ENCODE measurements at regions not wholly inside any gene's neighbourhood (a gene's known extent, or its start where the extent isn't known, plus 50 kb on each side); places are given as distances from the start of the nearest gene placed in this dataset.
"Not testable (repeated sequence)": the region's sequence is repeated elsewhere in the genome, so short reads cannot be mapped to it uniquely, and the experiment has no call there.

DNA sequence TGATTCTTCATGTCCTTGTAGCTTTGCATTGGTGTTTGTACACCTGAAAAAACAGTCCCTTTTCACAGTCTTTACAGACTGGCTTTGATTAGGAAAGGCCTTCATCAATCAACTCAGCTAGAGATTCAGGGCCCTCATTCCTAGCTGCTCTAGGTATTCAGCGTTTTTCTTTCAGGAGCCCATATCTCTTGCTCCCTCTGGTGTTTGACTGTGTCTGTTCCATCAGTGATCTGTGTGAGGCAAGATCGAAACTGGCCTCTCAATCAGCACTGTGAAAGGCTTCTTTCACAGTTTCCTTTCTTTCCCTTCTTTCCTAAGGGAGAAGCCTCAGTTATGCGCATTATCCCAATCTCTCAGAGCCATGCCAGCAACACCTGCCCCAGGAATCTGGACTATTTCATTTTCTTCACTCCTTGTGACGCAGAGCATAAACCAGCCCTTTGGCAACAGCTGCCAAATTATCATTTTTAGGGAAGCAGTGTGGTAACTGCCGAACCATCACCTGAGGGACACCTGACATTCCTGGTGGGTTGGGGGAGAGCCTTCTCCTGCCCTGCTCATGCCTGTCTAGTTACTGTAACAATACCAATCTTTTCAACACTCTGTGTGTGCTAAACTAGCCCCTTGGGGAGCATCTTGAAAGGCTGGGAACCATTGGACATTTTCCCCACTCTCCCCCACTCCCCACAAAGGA is 75.7 kb upstream of the CCDC71L start:
- H3K4me1 Mint-ChIP-seq (ENCODE audit: low read depth): peaks cover 9% of the 10 kb centered on the region
- H3K9me3 Mint-ChIP-seq: no peaks in the 10 kb centered on the region
- no peak overlapping the region for H3K4me3 Mint-ChIP-seq
- H3K36me3 Mint-ChIP-seq (ENCODE audit: low read depth): no peaks in the 10 kb centered on the region
- no peak overlapping the region for H3K27ac Mint-ChIP-seq
- H3K27me3 Mint-ChIP-seq (ENCODE audit: low read depth): no peaks in the 10 kb centered on the region

DNA sequence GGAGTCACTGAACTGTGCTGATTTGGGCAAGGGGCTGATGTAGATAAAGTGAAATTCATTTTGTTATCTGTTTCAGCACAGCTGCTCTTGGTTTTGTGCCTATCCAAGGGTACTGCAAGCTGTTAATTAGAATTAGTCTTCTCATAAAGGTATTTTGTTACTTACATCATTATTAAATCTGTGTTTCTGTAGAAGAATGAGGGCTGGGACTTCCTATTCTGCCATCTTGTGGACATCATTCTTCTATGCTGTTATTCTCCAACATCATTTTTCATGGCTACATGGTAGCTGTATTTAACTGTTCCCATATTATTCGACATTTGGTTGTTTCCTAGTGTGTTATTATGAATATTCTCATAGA is 76.2 kb upstream of the CCDC71L start:
- H3K27me3 Mint-ChIP-seq (ENCODE audit: low read depth): no peaks in the 10 kb centered on the region
- H3K27ac Mint-ChIP-seq: no peak overlapping the region
- peaks cover 7% of the 10 kb centered on the region for H3K4me1 Mint-ChIP-seq (ENCODE audit: low read depth)
- H3K4me3 Mint-ChIP-seq: no peak overlapping the region
- no peaks in the 10 kb centered on the region for H3K9me3 Mint-ChIP-seq
- no peaks in the 10 kb centered on the region for H3K36me3 Mint-ChIP-seq (ENCODE audit: low read depth)

DNA sequence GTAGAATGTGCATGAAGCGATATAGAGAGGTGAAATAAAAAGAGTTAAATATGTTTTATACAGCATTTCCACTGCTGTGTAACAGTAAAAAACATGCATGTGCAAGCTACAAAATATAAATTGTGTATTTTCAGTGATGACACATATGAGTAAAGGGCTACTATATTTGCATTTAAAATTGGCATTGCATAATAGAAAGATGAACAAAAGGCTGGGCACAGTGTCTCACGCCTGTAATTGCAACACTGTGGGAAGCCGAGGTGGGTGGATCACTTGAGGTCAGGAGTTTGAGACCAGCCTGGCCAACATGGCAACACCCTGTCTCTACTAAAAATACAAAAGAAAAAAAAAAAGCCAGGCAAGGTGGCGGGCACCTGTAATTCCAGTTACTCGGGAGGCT is 79.8 kb upstream of the CCDC71L start:
- no peak overlapping the region for H3K27ac Mint-ChIP-seq
- no peak overlapping the region for H3K4me3 Mint-ChIP-seq
- H3K9me3 Mint-ChIP-seq: no peaks in the 10 kb centered on the region
- H3K36me3 Mint-ChIP-seq (ENCODE audit: low read depth): no peaks in the 10 kb centered on the region
- peaks cover 11% of the 10 kb centered on the region for H3K4me1 Mint-ChIP-seq (ENCODE audit: low read depth)
- no peaks in the 10 kb centered on the region for H3K27me3 Mint-ChIP-seq (ENCODE audit: low read depth)

DNA sequence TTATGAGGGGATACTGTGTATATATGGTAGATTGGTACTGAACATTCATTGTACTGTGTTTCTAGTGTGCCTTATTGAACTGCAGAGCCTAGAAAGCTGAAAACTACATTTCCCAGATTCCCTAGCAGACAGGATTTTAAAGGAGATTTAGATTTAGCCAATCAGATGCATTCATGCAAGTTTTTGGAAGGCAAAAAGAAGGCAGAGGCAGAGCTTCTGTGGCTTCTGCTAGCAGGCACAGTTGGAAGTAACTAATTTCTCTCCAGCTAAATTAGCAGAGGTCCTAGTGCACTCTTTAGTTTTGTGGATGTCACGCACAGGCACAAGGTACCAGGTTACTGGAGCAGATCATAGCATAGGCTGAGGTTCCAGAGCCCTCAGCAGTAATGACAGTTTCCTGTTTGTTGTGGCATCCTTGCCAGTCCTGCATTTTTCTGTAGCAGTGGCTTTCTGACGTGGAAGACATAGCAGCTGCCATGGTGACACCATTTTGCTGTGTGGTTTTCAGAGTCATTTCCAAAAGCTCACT is 83.7 kb upstream of the CCDC71L start:
- H3K9me3 Mint-ChIP-seq: no peaks in the 10 kb centered on the region
- H3K4me1 Mint-ChIP-seq (ENCODE audit: low read depth): peaks cover 5% of the 10 kb centered on the region
- H3K27ac Mint-ChIP-seq: no peak overlapping the region
- no peaks in the 10 kb centered on the region for H3K36me3 Mint-ChIP-seq (ENCODE audit: low read depth)
- no peak overlapping the region for H3K4me3 Mint-ChIP-seq
- no peaks in the 10 kb centered on the region for H3K27me3 Mint-ChIP-seq (ENCODE audit: low read depth)

DNA sequence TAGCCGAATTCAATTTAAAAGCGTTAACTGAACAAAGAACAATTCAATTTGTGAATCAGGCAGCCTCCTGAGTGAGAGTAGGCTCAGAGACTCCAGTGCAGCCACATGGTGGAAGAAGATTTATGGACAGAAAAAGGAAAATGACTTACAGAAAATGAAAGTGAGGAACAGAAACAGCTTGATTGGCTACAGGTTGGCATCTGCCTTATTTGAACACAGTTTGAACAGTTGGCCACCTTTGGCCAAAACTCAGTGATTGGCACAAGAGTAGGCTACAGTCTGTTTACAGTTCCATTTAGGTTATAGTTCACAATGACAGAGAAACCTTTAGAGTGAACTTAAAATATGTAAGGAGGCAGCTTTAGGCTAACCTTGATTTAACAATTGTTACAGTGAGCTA is 86.3 kb upstream of the CCDC71L start:
- not testable (repeated sequence) for H3K4me1 Mint-ChIP-seq (ENCODE audit: low read depth); H3K27ac Mint-ChIP-seq; H3K27me3 Mint-ChIP-seq (ENCODE audit: low read depth); H3K9me3 Mint-ChIP-seq; H3K36me3 Mint-ChIP-seq (ENCODE audit: low read depth); H3K4me3 Mint-ChIP-seq

DNA sequence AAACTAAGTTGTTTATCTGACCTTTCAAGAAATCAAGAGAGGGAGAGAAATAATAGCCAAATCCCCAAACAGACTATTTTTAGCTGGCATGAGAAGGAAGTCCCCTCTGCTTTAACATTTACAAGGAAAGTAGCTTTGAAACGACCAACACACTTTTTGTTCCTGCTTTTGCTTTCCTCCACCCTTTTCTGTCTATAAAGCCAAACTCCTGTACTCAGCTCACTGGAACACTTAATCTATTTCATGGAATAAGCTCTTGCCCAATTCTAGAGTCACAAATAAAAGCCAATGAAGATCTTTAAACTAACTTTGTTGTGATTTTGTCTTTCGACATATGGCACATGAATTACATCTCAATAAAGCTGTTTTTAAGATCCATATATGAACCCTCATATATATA is 86.8 kb upstream of the CCDC71L start:
- Mint-ChIP-seq H3K27ac (no peak overlapping the region), H3K4me3 (no peak overlapping the region), H3K27me3 (ENCODE audit: low read depth) (no peaks in the 10 kb centered on the region), H3K36me3 (ENCODE audit: low read depth) (no peaks in the 10 kb centered on the region), H3K9me3 (no peaks in the 10 kb centered on the region), H3K4me1 (ENCODE audit: low read depth) (peaks cover 5% of the 10 kb centered on the region)

DNA sequence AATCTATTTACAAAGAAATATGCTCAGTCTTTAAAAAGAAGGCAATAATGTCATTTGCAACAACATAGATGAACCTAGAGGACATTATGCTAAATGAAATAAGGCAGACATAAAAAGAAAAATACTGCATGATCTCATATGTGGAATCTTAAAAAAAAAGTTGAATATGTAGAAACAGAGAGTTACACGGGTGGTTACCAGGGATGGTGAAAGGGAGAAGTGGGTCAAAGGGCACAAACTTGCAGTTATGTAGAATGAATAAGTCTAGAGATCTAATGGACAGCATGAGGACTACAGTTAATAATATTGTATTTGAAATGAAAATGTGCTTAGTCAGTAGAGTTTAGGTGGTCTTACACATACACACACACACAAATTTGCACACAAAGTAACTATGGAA is 88.2 kb upstream of the CCDC71L start:
- H3K4me1 Mint-ChIP-seq (ENCODE audit: low read depth): peaks cover 5% of the 10 kb centered on the region
- no peaks in the 10 kb centered on the region for H3K36me3 Mint-ChIP-seq (ENCODE audit: low read depth)
- H3K27me3 Mint-ChIP-seq (ENCODE audit: low read depth): no peaks in the 10 kb centered on the region
- H3K27ac Mint-ChIP-seq: no peak overlapping the region
- no peak overlapping the region for H3K4me3 Mint-ChIP-seq
- peaks cover 3% of the 10 kb centered on the region for H3K9me3 Mint-ChIP-seq

DNA sequence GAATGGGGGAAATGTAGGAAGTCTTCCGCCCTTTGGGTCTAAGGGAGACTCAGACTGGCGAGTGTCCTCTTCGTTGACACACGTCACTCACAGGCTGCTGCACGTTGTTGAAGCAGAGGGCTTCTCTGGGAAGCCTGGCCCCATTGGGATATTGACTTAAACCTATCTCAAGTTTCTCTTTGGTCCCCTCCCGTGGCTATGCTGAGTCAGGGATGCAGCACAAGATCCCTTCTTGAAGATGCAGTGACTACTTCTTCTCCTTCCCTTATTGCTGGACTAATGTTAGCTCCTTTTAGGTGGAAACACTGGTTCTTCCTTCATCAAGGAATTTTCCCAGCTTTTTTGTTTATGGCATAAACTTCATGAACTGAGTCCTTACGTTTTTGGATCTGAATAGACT is 89.8 kb upstream of the CCDC71L start:
- Mint-ChIP-seq H3K9me3 (peaks cover 5% of the 10 kb centered on the region), H3K27ac (no peak overlapping the region), H3K4me1 (ENCODE audit: low read depth) (no peaks in the 10 kb centered on the region), H3K36me3 (ENCODE audit: low read depth) (no peaks in the 10 kb centered on the region), H3K27me3 (ENCODE audit: low read depth) (no peaks in the 10 kb centered on the region), H3K4me3 (no peak overlapping the region)

DNA sequence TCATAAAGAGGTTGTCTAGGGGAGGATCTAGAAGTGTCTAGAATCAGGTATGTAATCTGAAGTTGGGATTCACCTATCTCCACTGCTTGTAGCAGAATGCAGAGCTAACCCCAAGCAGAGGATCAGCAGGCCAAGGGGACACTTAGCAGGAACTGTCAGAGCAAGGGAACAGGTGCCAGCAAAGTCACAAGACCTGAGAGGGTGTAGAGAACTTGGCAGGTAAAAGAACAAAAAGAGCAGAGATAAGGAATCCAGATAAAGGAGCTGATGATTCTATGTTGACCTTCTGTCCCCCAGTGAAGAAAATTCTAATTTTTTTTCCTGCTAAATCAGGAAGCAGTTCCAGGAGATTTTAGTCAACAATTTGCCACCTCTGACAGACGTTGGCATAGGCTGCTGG is 91.4 kb upstream of the CCDC71L start:
- H3K27me3 Mint-ChIP-seq (ENCODE audit: low read depth): no peaks in the 10 kb centered on the region
- H3K27ac Mint-ChIP-seq: no peak overlapping the region
- H3K36me3 Mint-ChIP-seq (ENCODE audit: low read depth): no peaks in the 10 kb centered on the region
- H3K9me3 Mint-ChIP-seq: peaks cover 11% of the 10 kb centered on the region
- no peaks in the 10 kb centered on the region for H3K4me1 Mint-ChIP-seq (ENCODE audit: low read depth)
- no peak overlapping the region for H3K4me3 Mint-ChIP-seq

DNA sequence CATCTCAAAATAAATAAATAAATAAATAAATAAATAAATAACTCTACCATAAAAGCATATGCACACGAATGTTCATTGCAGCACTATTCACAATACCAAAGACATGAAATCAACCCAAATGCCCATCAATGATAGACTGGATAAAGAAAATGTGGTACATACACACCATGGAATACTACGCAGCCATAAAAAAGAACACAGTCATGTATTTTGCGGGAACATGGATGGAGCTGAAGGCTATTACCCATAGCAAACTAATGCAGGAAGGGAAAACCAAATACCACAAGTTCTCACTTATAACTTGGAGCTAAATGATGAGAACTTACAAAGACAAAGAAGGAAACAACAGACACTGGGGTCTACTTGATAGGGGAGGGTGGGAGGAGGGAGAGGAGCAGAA is 94.1 kb upstream of the CCDC71L start:
- H3K9me3 Mint-ChIP-seq: peaks cover 11% of the 10 kb centered on the region
- not testable (repeated sequence) for H3K4me1 Mint-ChIP-seq (ENCODE audit: low read depth); H3K27ac Mint-ChIP-seq; H3K27me3 Mint-ChIP-seq (ENCODE audit: low read depth); H3K4me3 Mint-ChIP-seq; H3K36me3 Mint-ChIP-seq (ENCODE audit: low read depth)

DNA sequence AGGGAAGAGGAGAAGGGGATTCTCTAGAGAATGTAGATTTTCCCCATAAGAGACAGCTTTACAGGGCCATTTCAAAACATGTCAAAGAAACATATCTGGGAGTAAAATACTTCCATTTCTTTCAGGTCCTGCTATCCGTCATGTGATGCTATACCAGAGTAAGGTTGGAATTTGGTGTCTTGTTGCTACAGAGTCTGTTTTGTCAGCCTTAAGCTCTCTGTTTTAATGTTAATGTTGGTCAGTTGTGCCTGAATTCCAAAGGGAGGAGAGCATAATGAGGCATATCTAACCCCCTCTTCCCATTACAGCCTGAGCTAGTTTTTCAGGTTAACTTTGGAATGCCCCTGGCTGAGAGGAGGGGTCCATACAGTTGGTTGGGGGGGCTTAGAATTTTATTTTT is 94.7 kb upstream of the CCDC71L start:
- Mint-ChIP-seq H3K4me1 (ENCODE audit: low read depth) (no peaks in the 10 kb centered on the region), H3K27ac (no peak overlapping the region), H3K9me3 (peaks cover 11% of the 10 kb centered on the region), H3K4me3 (no peak overlapping the region), H3K36me3 (ENCODE audit: low read depth) (no peaks in the 10 kb centered on the region), H3K27me3 (ENCODE audit: low read depth) (no peaks in the 10 kb centered on the region)

DNA sequence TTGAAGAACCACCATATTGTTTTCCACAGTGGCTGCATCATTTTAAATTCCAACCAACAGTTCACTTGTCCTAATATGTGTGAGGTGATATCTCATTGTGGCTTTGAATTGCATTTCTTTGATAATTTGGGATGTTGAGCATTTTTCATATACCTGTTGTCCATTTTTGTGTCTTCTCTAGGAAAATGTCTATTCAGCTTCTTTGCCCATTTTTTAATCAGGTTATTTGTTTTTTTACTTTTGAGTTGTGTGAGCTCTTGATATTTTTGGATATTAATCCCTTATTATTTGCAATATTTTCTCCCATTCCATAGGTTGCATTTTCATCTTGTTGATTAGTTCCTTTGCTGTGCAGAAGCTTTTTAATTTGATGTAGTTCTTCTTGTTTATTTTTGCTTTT is 95.1 kb upstream of the CCDC71L start:
- no peak overlapping the region for H3K4me3 Mint-ChIP-seq
- no peaks in the 10 kb centered on the region for H3K4me1 Mint-ChIP-seq (ENCODE audit: low read depth)
- H3K27ac Mint-ChIP-seq: no peak overlapping the region
- H3K36me3 Mint-ChIP-seq (ENCODE audit: low read depth): no peaks in the 10 kb centered on the region
- peaks cover 11% of the 10 kb centered on the region for H3K9me3 Mint-ChIP-seq
- H3K27me3 Mint-ChIP-seq (ENCODE audit: low read depth): no peaks in the 10 kb centered on the region

DNA sequence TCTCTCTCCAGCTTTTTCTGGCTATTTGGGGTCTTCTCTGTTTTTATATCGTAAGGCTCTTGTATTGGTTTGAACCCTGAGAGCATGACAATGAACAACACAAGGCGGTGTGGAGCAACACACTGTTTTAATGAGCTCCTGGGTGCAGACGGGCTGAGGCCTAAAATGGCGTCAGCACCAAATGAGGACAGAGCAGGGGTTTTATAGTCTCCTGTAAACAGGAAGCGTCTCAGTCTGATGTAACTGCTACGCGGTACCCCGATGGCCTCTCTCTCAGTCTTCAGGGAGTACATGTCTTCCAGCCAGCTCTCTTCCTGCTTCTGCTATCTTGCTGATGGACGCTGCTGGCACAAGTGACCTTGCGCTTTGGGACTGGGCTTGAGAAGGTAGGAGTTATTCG is 95.9 kb upstream of the CCDC71L start:
- no peaks in the 10 kb centered on the region for H3K36me3 Mint-ChIP-seq (ENCODE audit: low read depth)
- H3K27me3 Mint-ChIP-seq (ENCODE audit: low read depth): no peaks in the 10 kb centered on the region
- no peak overlapping the region for H3K4me3 Mint-ChIP-seq
- peaks cover 11% of the 10 kb centered on the region for H3K9me3 Mint-ChIP-seq
- H3K4me1 Mint-ChIP-seq (ENCODE audit: low read depth): no peaks in the 10 kb centered on the region
- H3K27ac Mint-ChIP-seq: no peak overlapping the region

DNA sequence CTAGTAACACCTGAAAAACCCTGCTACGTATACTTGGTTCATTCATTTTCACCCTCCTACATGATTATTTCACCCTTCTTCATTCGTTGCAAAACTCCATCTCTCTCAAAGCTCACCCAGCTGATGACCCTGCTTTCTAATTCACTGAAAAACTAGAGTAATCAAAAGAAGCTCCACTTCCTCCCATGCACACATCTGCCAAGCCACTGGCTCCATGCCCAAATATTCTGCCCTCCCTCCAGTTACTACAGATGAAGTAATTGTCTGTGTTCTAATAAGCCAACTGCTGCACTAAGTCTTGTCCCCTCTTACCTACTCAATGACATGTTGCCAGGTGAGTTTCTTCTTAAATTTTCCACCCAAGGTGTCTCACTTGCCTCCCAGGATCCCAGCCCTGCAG is 96.9 kb upstream of the CCDC71L start:
- Mint-ChIP-seq H3K4me1 (ENCODE audit: low read depth) (no peaks in the 10 kb centered on the region), H3K36me3 (ENCODE audit: low read depth) (no peaks in the 10 kb centered on the region), H3K4me3 (no peak overlapping the region), H3K27me3 (ENCODE audit: low read depth) (no peaks in the 10 kb centered on the region), H3K9me3 (peaks cover 11% of the 10 kb centered on the region), H3K27ac (no peak overlapping the region)

DNA sequence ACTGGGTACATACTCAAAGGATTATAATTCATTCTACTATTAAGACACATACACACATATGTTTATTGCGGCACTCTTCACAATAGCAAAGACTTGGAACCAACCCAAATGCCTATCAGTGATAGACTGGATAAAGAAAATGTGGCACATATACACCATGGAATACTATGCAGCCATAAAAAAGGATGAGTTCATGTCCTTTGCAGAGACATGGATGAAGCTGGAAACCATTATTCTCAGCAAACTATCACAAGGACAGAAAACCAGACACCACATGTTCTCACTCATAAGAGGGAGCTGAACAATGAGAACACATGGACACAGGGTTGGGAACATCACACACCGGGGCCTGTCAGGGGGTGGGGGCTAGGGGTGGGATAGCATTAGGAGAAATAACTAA is 101.9 kb upstream of the CCDC71L start:
- not testable (repeated sequence) for H3K36me3 Mint-ChIP-seq (ENCODE audit: low read depth); H3K4me1 Mint-ChIP-seq (ENCODE audit: low read depth); H3K9me3 Mint-ChIP-seq; H3K27me3 Mint-ChIP-seq (ENCODE audit: low read depth); H3K27ac Mint-ChIP-seq; H3K4me3 Mint-ChIP-seq

DNA sequence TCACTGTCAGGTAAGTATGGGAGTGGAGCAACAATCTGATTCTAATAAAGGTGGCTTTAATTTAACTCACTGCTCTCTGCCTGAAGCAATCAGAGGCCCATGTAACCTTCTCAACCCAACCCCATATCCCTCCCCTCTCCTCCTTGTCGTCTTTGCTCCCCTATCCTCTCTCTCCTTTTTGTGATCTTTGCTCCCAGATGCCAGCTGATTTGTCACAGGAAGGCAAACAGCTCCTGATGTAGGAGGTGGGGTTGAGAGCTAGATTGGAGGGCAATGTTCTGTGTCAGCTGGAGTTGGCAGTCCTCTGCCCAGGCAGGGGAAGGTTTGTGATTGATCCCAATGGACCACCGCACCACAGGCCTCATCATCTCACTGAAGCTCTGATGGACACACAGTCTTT is 101.4 kb upstream of the PIK3CG start:
- no peaks in the 10 kb centered on the region for H3K27me3 Mint-ChIP-seq (ENCODE audit: low read depth)
- no peak overlapping the region for H3K4me3 Mint-ChIP-seq
- peaks cover 16% of the 10 kb centered on the region for H3K4me1 Mint-ChIP-seq (ENCODE audit: low read depth)
- no peaks in the 10 kb centered on the region for H3K9me3 Mint-ChIP-seq
- no peak overlapping the region for H3K27ac Mint-ChIP-seq
- H3K36me3 Mint-ChIP-seq (ENCODE audit: low read depth): no peaks in the 10 kb centered on the region
